Activated T-helper 2 cell treated with anti-CD3 and anti-CD28 coated beads, Interferon-gamma antibody, Interleukin-2, Interleukin-4, amounts not matched to agents 10 μg/mL and 5 μg/mL and 100 μg/mL, durations not matched to agents 14 hours and 24 hours and 36 hours (primary cell): ENCODE measurements at regions not wholly inside any gene's neighbourhood (a gene's known extent, or its start where the extent isn't known, plus 50 kb on each side); places are given as distances from the start of the nearest gene placed in this dataset.
"Not testable (repeated sequence)": the region's sequence is repeated elsewhere in the genome, so short reads cannot be mapped to it uniquely, and the experiment has no call there.

Experiments used
- DNase-seq: peaks from one replicate; pipeline ENCODE4 v3.0.0; 2021; ENCODE audit warnings: low spot score
- H3K27ac Mint-ChIP-seq: one replicate; pipeline ENCODE4 v1.8.0; 2021; ENCODE audit warnings: mixed read lengths
- H3K27me3 Mint-ChIP-seq: one replicate; pipeline ENCODE4 v1.8.0; 2021; ENCODE audit warnings: low read depth, mixed read lengths
- H3K36me3 Mint-ChIP-seq: one replicate; pipeline ENCODE4 v1.8.0; 2021; ENCODE audit warnings: low read depth, mixed read lengths
- H3K4me1 Mint-ChIP-seq: one replicate; pipeline ENCODE4 v1.8.0; 2021; ENCODE audit warnings: low read depth, mixed read lengths
- H3K4me3 Mint-ChIP-seq: one replicate; pipeline ENCODE4 v1.8.0; 2021; ENCODE audit warnings: low read depth, mild to moderate bottlenecking, moderate library complexity, mixed read lengths
- H3K9me3 Mint-ChIP-seq: one replicate; pipeline ENCODE4 v1.8.0; 2021; ENCODE audit warnings: mixed read lengths
- intact Hi-C: fragments of 100-400 bp; cut with micrococcal nuclease; formaldehyde crosslinking; loops from one replicate; pipeline ENCODE4 v1.15.1; 2023

- no peaks in the 10 kb centered on the region for H3K9me3 Mint-ChIP-seq
- no peak for DNase-seq
- intact Hi-C loops, result no loop called here
- no peaks in the 10 kb centered on the region for H3K27me3 Mint-ChIP-seq
- H3K27ac Mint-ChIP-seq, result no peak overlapping the region
- H3K36me3 Mint-ChIP-seq, result no peaks in the 10 kb centered on the region
- H3K4me1 Mint-ChIP-seq, result no peaks in the 10 kb centered on the region
- no peak overlapping the region for H3K4me3 Mint-ChIP-seq
Measured at GRCh38 chr20:57102566-57102965, 163.9 kb downstream of the BMP7 start.

- H3K27me3 Mint-ChIP-seq, result no peaks in the 10 kb centered on the region
Measured at GRCh38 chr20:57103146-57103800, 163.2 kb downstream of the BMP7 start.

GRCh38 chr20:57104113-57104512, 162.3 kb downstream of the BMP7 start:
- DNase-seq, result no peak
- Mint-ChIP-seq H3K9me3 (no peaks in the 10 kb centered on the region), H3K27me3 (no peaks in the 10 kb centered on the region), H3K4me1 (no peaks in the 10 kb centered on the region), H3K36me3 (no peaks in the 10 kb centered on the region), H3K4me3 (no peak overlapping the region), H3K27ac (no peak overlapping the region)
- intact Hi-C loops, result no loop called here

More at GRCh38 chr20:57103146-57103800, 163.2 kb downstream of the BMP7 start:
- Mint-ChIP-seq H3K27ac (no peak overlapping the region), H3K4me3 (no peak overlapping the region), H3K4me1 (no peaks in the 10 kb centered on the region), H3K9me3 (no peaks in the 10 kb centered on the region), H3K36me3 (no peaks in the 10 kb centered on the region)
- DNase-seq, result no peak
- intact Hi-C loops, result no loop called here

- no peaks in the 10 kb centered on the region for H3K9me3 Mint-ChIP-seq
- H3K36me3 Mint-ChIP-seq, result no peaks in the 10 kb centered on the region
- H3K4me1 Mint-ChIP-seq, result no peaks in the 10 kb centered on the region
- intact Hi-C loops, result no loop called here
- no peak for DNase-seq
- H3K27ac Mint-ChIP-seq, result no peak overlapping the region
- H3K27me3 Mint-ChIP-seq, result no peaks in the 10 kb centered on the region
- no peak overlapping the region for H3K4me3 Mint-ChIP-seq
Measured at GRCh38 chr20:57104651-57105204, 161.7 kb downstream of the BMP7 start.

GRCh38 chr20:57106030-57106682, 160.3 kb downstream of the BMP7 start:
- intact Hi-C loops, result no loop called here
- Mint-ChIP-seq H3K36me3 (no peaks in the 10 kb centered on the region), H3K9me3 (no peaks in the 10 kb centered on the region)

GRCh38 chr20:57106692-57107091, 159.7 kb downstream of the BMP7 start:
- no peak for DNase-seq
- Mint-ChIP-seq H3K4me1 (no peaks in the 10 kb centered on the region), H3K27ac (no peak overlapping the region), H3K36me3 (no peaks in the 10 kb centered on the region), H3K9me3 (no peaks in the 10 kb centered on the region), H3K4me3 (no peak overlapping the region), H3K27me3 (no peaks in the 10 kb centered on the region)
- intact Hi-C loops, result no loop called here

More at GRCh38 chr20:57106030-57106682, 160.3 kb downstream of the BMP7 start:
- Mint-ChIP-seq H3K27ac (no peak overlapping the region), H3K27me3 (no peaks in the 10 kb centered on the region), H3K4me1 (no peaks in the 10 kb centered on the region), H3K4me3 (no peak overlapping the region)
- DNase-seq, result no peak

GRCh38 chr20:57107208-57107607, 159.2 kb downstream of the BMP7 start:
- no peak for DNase-seq
- intact Hi-C loops, result no loop called here
- no peaks in the 10 kb centered on the region for H3K9me3 Mint-ChIP-seq
- H3K27me3 Mint-ChIP-seq, result no peaks in the 10 kb centered on the region
- H3K27ac Mint-ChIP-seq, result no peak overlapping the region
- H3K4me1 Mint-ChIP-seq, result no peaks in the 10 kb centered on the region
- no peak overlapping the region for H3K4me3 Mint-ChIP-seq
- H3K36me3 Mint-ChIP-seq, result no peaks in the 10 kb centered on the region

- Mint-ChIP-seq H3K4me1 (no peaks in the 10 kb centered on the region), H3K9me3 (no peaks in the 10 kb centered on the region), H3K4me3 (no peak overlapping the region), H3K27ac (no peak overlapping the region), H3K27me3 (no peaks in the 10 kb centered on the region), H3K36me3 (no peaks in the 10 kb centered on the region)
- intact Hi-C loops, result no loop called here
- no peak for DNase-seq
Measured at GRCh38 chr20:57108218-57108617, 158.2 kb downstream of the BMP7 start.

- DNase-seq, result no peak
- no peaks in the 10 kb centered on the region for H3K27me3 Mint-ChIP-seq
- H3K9me3 Mint-ChIP-seq, result no peaks in the 10 kb centered on the region
- no peak overlapping the region for H3K4me3 Mint-ChIP-seq
- H3K27ac Mint-ChIP-seq, result no peak overlapping the region
- H3K4me1 Mint-ChIP-seq, result no peaks in the 10 kb centered on the region
- no peaks in the 10 kb centered on the region for H3K36me3 Mint-ChIP-seq
- intact Hi-C loops, result no loop called here
Measured at GRCh38 chr20:57108742-57109570, 157.5 kb downstream of the BMP7 start.

GRCh38 chr20:57109571-57109953, 156.9 kb downstream of the BMP7 start:
- Mint-ChIP-seq H3K27me3 (no peaks in the 10 kb centered on the region), H3K36me3 (no peaks in the 10 kb centered on the region), H3K9me3 (no peaks in the 10 kb centered on the region), H3K4me1 (no peaks in the 10 kb centered on the region), H3K4me3 (no peak overlapping the region), H3K27ac (no peak overlapping the region)
- intact Hi-C loops, result no loop called here
- DNase-seq, result no peak

- H3K36me3 Mint-ChIP-seq, H3K4me3 Mint-ChIP-seq, H3K27me3 Mint-ChIP-seq, H3K4me1 Mint-ChIP-seq, DNase-seq, intact Hi-C loops, H3K27ac Mint-ChIP-seq, H3K9me3 Mint-ChIP-seq: not testable (repeated sequence)
Measured at GRCh38 chr20:57110121-57111027, 156.1 kb downstream of the BMP7 start.

- no peak for DNase-seq
- H3K9me3 Mint-ChIP-seq, result no peaks in the 10 kb centered on the region
- H3K27me3 Mint-ChIP-seq, result no peaks in the 10 kb centered on the region
- intact Hi-C loops, result no loop called here
- H3K27ac Mint-ChIP-seq, result no peak overlapping the region
- no peaks in the 10 kb centered on the region for H3K36me3 Mint-ChIP-seq
- no peak overlapping the region for H3K4me3 Mint-ChIP-seq
- no peaks in the 10 kb centered on the region for H3K4me1 Mint-ChIP-seq
Measured at GRCh38 chr20:57111028-57111373, 155.4 kb downstream of the BMP7 start.
